ENCODE measurements at regions not wholly inside any gene's neighbourhood (a gene's known extent, or its start where the extent isn't known, plus 50 kb on each side); places are given as distances from the start of the nearest gene placed in this dataset.

- 96% methylated on average over 3 of the region's 3 CpGs for WGBS
- no peak for DNase-seq (ENCODE audit: extremely low spot score)
- H3K27me3 ChIP-seq, result no peaks in the 10 kb centered on the region
- no peak for TF ChIP-seq POLR2AphosphoS5 (IDR thresholded peaks at IDR 0.05)
- no peak for TF ChIP-seq CTCF (IDR thresholded peaks at IDR 0.05)
- no peak for TF ChIP-seq POLR2A (IDR thresholded peaks at IDR 0.05; ENCODE audit: low read depth)
- no peak for TF ChIP-seq EP300 (IDR thresholded peaks at IDR 0.05)
- no peaks in the 10 kb centered on the region for H3K9me3 ChIP-seq
- H3K36me3 ChIP-seq, result no peaks in the 10 kb centered on the region
- H3K4me1 ChIP-seq, result no peaks in the 10 kb centered on the region
- H3K27ac ChIP-seq (replicated peaks in 1 of 4), result no peak overlapping the region
- no peak overlapping the region for H3K4me3 ChIP-seq
- intact Hi-C loops (cut with DNase I), result no loop called here
These were observed 177.9 kb downstream of the ANXA2 start for GRCh38 chr15:60219866-60220265.

GRCh38 chr15:60221356-60221755 lies 176.4 kb downstream of the ANXA2 start:
- H3K4me1 ChIP-seq, result no peaks in the 10 kb centered on the region
- TF ChIP-seq POLR2A (IDR thresholded peaks at IDR 0.05; ENCODE audit: low read depth), result no peak
- TF ChIP-seq CTCF (IDR thresholded peaks at IDR 0.05), result no peak
- TF ChIP-seq EP300 (IDR thresholded peaks at IDR 0.05), result no peak
- no peak for TF ChIP-seq POLR2AphosphoS5 (IDR thresholded peaks at IDR 0.05)
- no peak for DNase-seq (ENCODE audit: extremely low spot score)
- H3K9me3 ChIP-seq, result no peaks in the 10 kb centered on the region
- no peaks in the 10 kb centered on the region for H3K27me3 ChIP-seq
- no peak overlapping the region for H3K27ac ChIP-seq (replicated peaks in 1 of 4)
- H3K36me3 ChIP-seq, result no peaks in the 10 kb centered on the region
- no peak overlapping the region for H3K4me3 ChIP-seq
- intact Hi-C loops (cut with DNase I), result no loop called here

- 90% methylated on average over 1 of the region's 1 CpG for WGBS
- TF ChIP-seq POLR2AphosphoS5 (IDR thresholded peaks at IDR 0.05), result no peak
- no peak for TF ChIP-seq POLR2A (IDR thresholded peaks at IDR 0.05; ENCODE audit: low read depth)
- TF ChIP-seq CTCF (IDR thresholded peaks at IDR 0.05), result no peak
- TF ChIP-seq EP300 (IDR thresholded peaks at IDR 0.05), result no peak
These were observed 175.4 kb downstream of the ANXA2 start for GRCh38 chr15:60222404-60222803.

GRCh38 chr15:60223176-60223575 lies 174.6 kb downstream of the ANXA2 start:
- DNase-seq (ENCODE audit: extremely low spot score), result no peak

More at GRCh38 chr15:60222404-60222803, 175.4 kb downstream of the ANXA2 start:
- Histone ChIP-seq H3K4me3 (no peak overlapping the region), H3K36me3 (no peaks in the 10 kb centered on the region), H3K9me3 (no peaks in the 10 kb centered on the region), H3K4me1 (no peaks in the 10 kb centered on the region), H3K27ac (replicated peaks in 1 of 4) (no peak overlapping the region), H3K27me3 (no peaks in the 10 kb centered on the region)
- no peak for DNase-seq (ENCODE audit: extremely low spot score)
- intact Hi-C loops (cut with DNase I), result no loop called here

More at GRCh38 chr15:60223176-60223575, 174.6 kb downstream of the ANXA2 start:
- Histone ChIP-seq H3K4me3 (no peak overlapping the region), H3K9me3 (no peaks in the 10 kb centered on the region), H3K27ac (replicated peaks in 1 of 4) (no peak overlapping the region), H3K27me3 (no peaks in the 10 kb centered on the region), H3K36me3 (no peaks in the 10 kb centered on the region), H3K4me1 (no peaks in the 10 kb centered on the region)
- TF ChIP-seq POLR2AphosphoS5 (IDR thresholded peaks at IDR 0.05) (no peak), POLR2A (IDR thresholded peaks at IDR 0.05; ENCODE audit: low read depth) (no peak), CTCF (IDR thresholded peaks at IDR 0.05) (no peak), EP300 (IDR thresholded peaks at IDR 0.05) (no peak)
- intact Hi-C loops (cut with DNase I), result no loop called here
- WGBS, result 60% methylated on average over 7 of the region's 7 CpGs
